ENCODE measurements at regions not wholly inside any gene's neighbourhood (a gene's known extent, or its start where the extent isn't known, plus 50 kb on each side); places are given as distances from the start of the nearest gene placed in this dataset.

GRCh38 chr18:68121308-68121707 lies 593.6 kb downstream of the TMX3 start:
- no peak overlapping the region for H3K4me3 ChIP-seq
- WGBS, 2 donors: 80% methylated on average over 5 of the region's 5 CpGs
- no peaks in the 10 kb centered on the region for H3K36me3 ChIP-seq
- ATAC-seq (ENCODE audit: low FRiP score in 2 of 2): no peak
- DNase-seq: no peak
- no peak overlapping the region for H3K27ac ChIP-seq
- no peaks in the 10 kb centered on the region for H3K4me1 ChIP-seq
- no peaks in the 10 kb centered on the region for H3K27me3 ChIP-seq
- TF ChIP-seq POLR2AphosphoS5 (IDR thresholded peaks at IDR 0.05): no peak
- H3K9me3 ChIP-seq: no peaks in the 10 kb centered on the region

- Histone ChIP-seq H3K9me3 (no peaks in the 10 kb centered on the region), H3K27ac (no peak overlapping the region), H3K4me3 (no peak overlapping the region), H3K4me1 (no peaks in the 10 kb centered on the region), H3K27me3 (no peaks in the 10 kb centered on the region), H3K36me3 (no peaks in the 10 kb centered on the region)
- no peak for DNase-seq
- no peak for TF ChIP-seq EP300 (IDR thresholded peaks at IDR 0.05)
- TF ChIP-seq CTCF (IDR thresholded peaks at IDR 0.05): no peak
- TF ChIP-seq POLR2A (IDR thresholded peaks at IDR 0.05): no peak
- no peak for TF ChIP-seq POLR2AphosphoS5 (IDR thresholded peaks at IDR 0.05)
- no peak for ATAC-seq (ENCODE audit: low FRiP score in 2 of 2)
- WGBS, 2 donors: 79 to 92% methylated on average over 2 of the region's 2 CpGs
Measured at GRCh38 chr18:68114989-68115388, 598.5 kb upstream of the DSEL start.

GRCh38 chr18:68104036-68104435 lies 587.5 kb upstream of the DSEL start:
- no peaks in the 10 kb centered on the region for H3K9me3 ChIP-seq
- DNase-seq (no peak), ATAC-seq (ENCODE audit: low FRiP score in 2 of 2) (no peak)
- H3K4me3 ChIP-seq: no peak overlapping the region
- H3K4me1 ChIP-seq: no peaks in the 10 kb centered on the region
- no peaks in the 10 kb centered on the region for H3K36me3 ChIP-seq
- H3K27me3 ChIP-seq: no peaks in the 10 kb centered on the region
- no peak overlapping the region for H3K27ac ChIP-seq
- TF ChIP-seq CTCF (IDR thresholded peaks at IDR 0.05) (no peak), EP300 (IDR thresholded peaks at IDR 0.05) (no peak), POLR2AphosphoS5 (IDR thresholded peaks at IDR 0.05) (no peak)
- 91 to 94% methylated on average over 4 of the region's 4 CpGs for WGBS, 2 donors

- no peak for ATAC-seq (ENCODE audit: low FRiP score in 2 of 2)
- Histone ChIP-seq H3K9me3 (no peaks in the 10 kb centered on the region), H3K36me3 (no peaks in the 10 kb centered on the region), H3K27ac (no peak overlapping the region), H3K4me1 (no peaks in the 10 kb centered on the region), H3K27me3 (no peaks in the 10 kb centered on the region), H3K4me3 (no peak overlapping the region)
- TF ChIP-seq CTCF (IDR thresholded peaks at IDR 0.05): no peak
- TF ChIP-seq POLR2A (IDR thresholded peaks at IDR 0.05): no peak
- TF ChIP-seq EP300 (IDR thresholded peaks at IDR 0.05): no peak
- no peak for TF ChIP-seq POLR2AphosphoS5 (IDR thresholded peaks at IDR 0.05)
- DNase-seq: no peak
- WGBS, 2 donors: 58 to 64% methylated on average over 2 of the region's 2 CpGs
Measured at GRCh38 chr18:68103561-68103960, 587.0 kb upstream of the DSEL start.

GRCh38 chr18:68102117-68102516 lies 585.6 kb upstream of the DSEL start:
- no peaks in the 10 kb centered on the region for H3K4me1 ChIP-seq
- no peak overlapping the region for H3K4me3 ChIP-seq
- no peaks in the 10 kb centered on the region for H3K27me3 ChIP-seq
- no peaks in the 10 kb centered on the region for H3K9me3 ChIP-seq
- ATAC-seq (ENCODE audit: low FRiP score in 2 of 2) (no peak), DNase-seq (no peak)
- 74 to 75% methylated on average over 4 of the region's 4 CpGs for WGBS, 2 donors
- no peaks in the 10 kb centered on the region for H3K36me3 ChIP-seq
- TF ChIP-seq CTCF (IDR thresholded peaks at IDR 0.05): no peak
- no peak for TF ChIP-seq EP300 (IDR thresholded peaks at IDR 0.05)
- TF ChIP-seq POLR2AphosphoS5 (IDR thresholded peaks at IDR 0.05): no peak
- no peak for TF ChIP-seq POLR2A (IDR thresholded peaks at IDR 0.05)
- H3K27ac ChIP-seq: no peak overlapping the region

All from upper lobe of left lung (tissue), 6 donors.